ENCODE measurements at regions not wholly inside any gene's neighbourhood (a gene's known extent, or its start where the extent isn't known, plus 50 kb on each side); places are given as distances from the start of the nearest gene placed in this dataset.

DNA sequence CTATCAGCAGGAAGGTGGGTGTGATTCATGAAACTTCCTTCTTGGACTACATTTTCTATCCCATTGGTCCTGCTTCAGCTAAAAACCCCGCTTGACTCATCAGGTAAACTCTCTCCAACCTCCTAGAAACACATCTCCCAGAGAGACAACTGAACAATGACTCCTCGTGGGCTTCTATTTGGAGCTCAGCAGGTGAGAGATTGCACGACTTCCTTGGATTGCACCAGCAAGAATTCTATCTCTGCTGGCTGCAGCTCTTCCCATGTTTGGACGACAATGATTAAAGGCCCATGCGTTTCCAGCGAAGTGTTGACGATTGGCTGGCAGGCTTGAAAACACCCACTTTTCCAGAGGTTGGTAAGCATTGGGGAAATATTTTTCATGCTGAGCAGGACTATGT lies 216.1 kb upstream of the NTM start:
- TF ChIP-seq EZH2 (IDR thresholded peaks at IDR 0.05): no peak
- TF ChIP-seq POLR2AphosphoS5 (IDR thresholded peaks at IDR 0.05; ENCODE audit: borderline replicate concordance, low read depth, low read length): no peak
